ENCODE measurements at regions not wholly inside any gene's neighbourhood (a gene's known extent, or its start where the extent isn't known, plus 50 kb on each side); places are given as distances from the start of the nearest gene placed in this dataset.

DNA sequence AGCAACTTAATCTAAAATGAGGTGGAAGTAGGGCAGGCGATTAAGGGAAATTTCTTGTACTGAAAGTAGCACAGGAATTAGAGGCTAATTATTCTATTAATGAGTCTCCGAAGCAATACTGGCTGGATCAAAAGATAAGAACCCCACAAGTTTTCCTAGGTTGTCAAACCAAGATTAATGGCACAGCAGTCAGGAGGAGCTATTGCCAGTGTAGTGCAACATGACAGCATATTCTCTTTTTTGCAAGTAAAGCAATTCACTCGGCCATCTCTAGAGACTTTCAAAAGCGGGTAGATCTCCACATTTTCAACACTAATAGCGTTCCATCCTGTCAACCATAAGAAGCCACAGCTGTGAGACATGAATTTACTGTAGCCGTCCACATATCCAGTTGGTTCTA is 81.2 kb downstream of the CYB561 start (continued):
- TF ChIP-seq, protein P1, sequence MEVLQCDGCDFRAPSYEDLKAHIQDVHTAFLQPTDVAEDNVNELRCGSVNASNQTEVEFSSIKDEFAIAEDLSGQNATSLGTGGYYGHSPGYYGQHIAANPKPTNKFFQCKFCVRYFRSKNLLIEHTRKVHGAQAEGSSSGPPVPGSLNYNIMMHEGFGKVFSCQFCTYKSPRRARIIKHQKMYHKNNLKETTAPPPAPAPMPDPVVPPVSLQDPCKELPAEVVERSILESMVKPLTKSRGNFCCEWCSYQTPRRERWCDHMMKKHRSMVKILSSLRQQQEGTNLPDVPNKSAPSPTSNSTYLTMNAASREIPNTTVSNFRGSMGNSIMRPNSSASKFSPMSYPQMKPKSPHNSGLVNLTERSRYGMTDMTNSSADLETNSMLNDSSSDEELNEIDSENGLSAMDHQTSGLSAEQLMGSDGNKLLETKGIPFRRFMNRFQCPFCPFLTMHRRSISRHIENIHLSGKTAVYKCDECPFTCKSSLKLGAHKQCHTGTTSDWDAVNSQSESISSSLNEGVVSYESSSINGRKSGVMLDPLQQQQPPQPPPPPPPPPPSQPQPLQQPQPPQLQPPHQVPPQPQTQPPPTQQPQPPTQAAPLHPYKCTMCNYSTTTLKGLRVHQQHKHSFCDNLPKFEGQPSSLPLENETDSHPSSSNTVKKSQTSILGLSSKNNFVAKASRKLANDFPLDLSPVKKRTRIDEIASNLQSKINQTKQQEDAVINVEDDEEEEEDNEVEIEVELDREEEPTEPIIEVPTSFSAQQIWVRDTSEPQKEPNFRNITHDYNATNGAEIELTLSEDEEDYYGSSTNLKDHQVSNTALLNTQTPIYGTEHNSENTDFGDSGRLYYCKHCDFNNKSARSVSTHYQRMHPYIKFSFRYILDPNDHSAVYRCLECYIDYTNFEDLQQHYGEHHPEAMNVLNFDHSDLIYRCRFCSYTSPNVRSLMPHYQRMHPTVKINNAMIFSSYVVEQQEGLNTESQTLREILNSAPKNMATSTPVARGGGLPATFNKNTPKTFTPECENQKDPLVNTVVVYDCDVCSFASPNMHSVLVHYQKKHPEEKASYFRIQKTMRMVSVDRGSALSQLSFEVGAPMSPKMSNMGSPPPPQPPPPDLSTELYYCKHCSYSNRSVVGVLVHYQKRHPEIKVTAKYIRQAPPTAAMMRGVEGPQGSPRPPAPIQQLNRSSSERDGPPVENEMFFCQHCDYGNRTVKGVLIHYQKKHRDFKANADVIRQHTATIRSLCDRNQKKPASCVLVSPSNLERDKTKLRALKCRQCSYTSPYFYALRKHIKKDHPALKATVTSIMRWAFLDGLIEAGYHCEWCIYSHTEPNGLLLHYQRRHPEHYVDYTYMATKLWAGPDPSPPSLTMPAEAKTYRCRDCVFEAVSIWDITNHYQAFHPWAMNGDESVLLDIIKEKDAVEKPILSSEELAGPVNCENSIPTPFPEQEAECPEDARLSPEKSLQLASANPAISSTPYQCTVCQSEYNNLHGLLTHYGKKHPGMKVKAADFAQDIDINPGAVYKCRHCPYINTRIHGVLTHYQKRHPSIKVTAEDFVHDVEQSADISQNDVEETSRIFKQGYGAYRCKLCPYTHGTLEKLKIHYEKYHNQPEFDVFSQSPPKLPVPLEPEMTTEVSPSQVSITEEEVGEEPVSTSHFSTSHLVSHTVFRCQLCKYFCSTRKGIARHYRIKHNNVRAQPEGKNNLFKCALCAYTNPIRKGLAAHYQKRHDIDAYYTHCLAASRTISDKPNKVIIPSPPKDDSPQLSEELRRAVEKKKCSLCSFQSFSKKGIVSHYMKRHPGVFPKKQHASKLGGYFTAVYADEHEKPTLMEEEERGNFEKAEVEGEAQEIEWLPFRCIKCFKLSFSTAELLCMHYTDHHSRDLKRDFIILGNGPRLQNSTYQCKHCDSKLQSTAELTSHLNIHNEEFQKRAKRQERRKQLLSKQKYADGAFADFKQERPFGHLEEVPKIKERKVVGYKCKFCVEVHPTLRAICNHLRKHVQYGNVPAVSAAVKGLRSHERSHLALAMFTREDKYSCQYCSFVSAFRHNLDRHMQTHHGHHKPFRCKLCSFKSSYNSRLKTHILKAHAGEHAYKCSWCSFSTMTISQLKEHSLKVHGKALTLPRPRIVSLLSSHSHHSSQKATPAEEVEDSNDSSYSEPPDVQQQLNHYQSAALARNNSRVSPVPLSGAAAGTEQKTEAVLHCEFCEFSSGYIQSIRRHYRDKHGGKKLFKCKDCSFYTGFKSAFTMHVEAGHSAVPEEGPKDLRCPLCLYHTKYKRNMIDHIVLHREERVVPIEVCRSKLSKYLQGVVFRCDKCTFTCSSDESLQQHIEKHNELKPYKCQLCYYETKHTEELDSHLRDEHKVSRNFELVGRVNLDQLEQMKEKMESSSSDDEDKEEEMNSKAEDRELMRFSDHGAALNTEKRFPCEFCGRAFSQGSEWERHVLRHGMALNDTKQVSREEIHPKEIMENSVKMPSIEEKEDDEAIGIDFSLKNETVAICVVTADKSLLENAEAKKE (CRISPR knock-in tag; IDR thresholded peaks at IDR 0.05): no peak
- TF ChIP-seq CREB1 (CRISPR knock-in tag; IDR thresholded peaks at IDR 0.05; ENCODE audit: low read depth) (no peak), STAT1 (IDR thresholded peaks at IDR 0.05; ENCODE audit: unreplicated experiment) (no peak), NANOG (IDR thresholded peaks at IDR 0.05; ENCODE audit: borderline replicate concordance) (no peak), POLR2AphosphoS5 (IDR thresholded peaks at IDR 0.05; ENCODE audit: low read depth) (no peak)
- TF ChIP-seq, protein P2, sequence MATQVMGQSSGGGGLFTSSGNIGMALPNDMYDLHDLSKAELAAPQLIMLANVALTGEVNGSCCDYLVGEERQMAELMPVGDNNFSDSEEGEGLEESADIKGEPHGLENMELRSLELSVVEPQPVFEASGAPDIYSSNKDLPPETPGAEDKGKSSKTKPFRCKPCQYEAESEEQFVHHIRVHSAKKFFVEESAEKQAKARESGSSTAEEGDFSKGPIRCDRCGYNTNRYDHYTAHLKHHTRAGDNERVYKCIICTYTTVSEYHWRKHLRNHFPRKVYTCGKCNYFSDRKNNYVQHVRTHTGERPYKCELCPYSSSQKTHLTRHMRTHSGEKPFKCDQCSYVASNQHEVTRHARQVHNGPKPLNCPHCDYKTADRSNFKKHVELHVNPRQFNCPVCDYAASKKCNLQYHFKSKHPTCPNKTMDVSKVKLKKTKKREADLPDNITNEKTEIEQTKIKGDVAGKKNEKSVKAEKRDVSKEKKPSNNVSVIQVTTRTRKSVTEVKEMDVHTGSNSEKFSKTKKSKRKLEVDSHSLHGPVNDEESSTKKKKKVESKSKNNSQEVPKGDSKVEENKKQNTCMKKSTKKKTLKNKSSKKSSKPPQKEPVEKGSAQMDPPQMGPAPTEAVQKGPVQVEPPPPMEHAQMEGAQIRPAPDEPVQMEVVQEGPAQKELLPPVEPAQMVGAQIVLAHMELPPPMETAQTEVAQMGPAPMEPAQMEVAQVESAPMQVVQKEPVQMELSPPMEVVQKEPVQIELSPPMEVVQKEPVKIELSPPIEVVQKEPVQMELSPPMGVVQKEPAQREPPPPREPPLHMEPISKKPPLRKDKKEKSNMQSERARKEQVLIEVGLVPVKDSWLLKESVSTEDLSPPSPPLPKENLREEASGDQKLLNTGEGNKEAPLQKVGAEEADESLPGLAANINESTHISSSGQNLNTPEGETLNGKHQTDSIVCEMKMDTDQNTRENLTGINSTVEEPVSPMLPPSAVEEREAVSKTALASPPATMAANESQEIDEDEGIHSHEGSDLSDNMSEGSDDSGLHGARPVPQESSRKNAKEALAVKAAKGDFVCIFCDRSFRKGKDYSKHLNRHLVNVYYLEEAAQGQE (IDR thresholded peaks at IDR 0.05; ENCODE audit: unreplicated experiment): no peak
